CD14-positive monocyte (primary cell): ENCODE measurements at regions not wholly inside any gene's neighbourhood (a gene's known extent, or its start where the extent isn't known, plus 50 kb on each side); places are given as distances from the start of the nearest gene placed in this dataset. TPM values are rescaled to one million over a fixed set of nuclear protein-coding genes. Genes with fewer than 3 reads are reported as not detected.

Source experiments
- DNase-seq, 3 donors: peaks; one replicate each; pipeline ENCODE4 v3.0.0-alpha.2; 2011 to 2022
- H2AFZ ChIP-seq: 2 replicates; pipeline ENCODE4 v1.6.0; 2012; ENCODE audit warnings: mild to moderate bottlenecking, low read depth, low read length, inconsistent platforms; ENCODE audit not compliant: insufficient read depth, poor library complexity, severe bottlenecking
- H3K27ac ChIP-seq, 2 donors: 1 replicate in 1 of 2; 2 replicates in 1 of 2; pipeline ENCODE4 v1.5.1; 2012 to 2013; ENCODE audit warnings: low read length in 2 of 2, control low read depth in 1 of 2, inconsistent platforms in 1 of 2, low read depth in 1 of 2, mild to moderate bottlenecking in 1 of 2
- H3K27me3 ChIP-seq, 2 donors: one replicate each; pipeline versions ENCODE4 v1.6.0 to v1.6.1; 2011 to 2013; ENCODE audit warnings: low read length in 2 of 2; ENCODE audit not compliant: control insufficient read depth in 2 of 2, insufficient read depth in 2 of 2
- H3K36me3 ChIP-seq, 2 donors: replicated peaks in 1 of 2; 1 replicate in 1 of 2; 2 replicates in 1 of 2; pipeline versions ENCODE4 v1.5.1 to v1.6.1; 2012 to 2013; ENCODE audit warnings: low read length in 2 of 2, control low read depth in 1 of 2, inconsistent platforms in 1 of 2, mild to moderate bottlenecking in 1 of 2; ENCODE audit not compliant: insufficient read depth in 2 of 2, control insufficient read depth in 1 of 2
- H3K4me1 ChIP-seq, 2 donors: 1 replicate in 1 of 2; 2 replicates in 1 of 2; pipeline versions ENCODE4 v1.5.1 to v1.6.1; 2012 to 2013; ENCODE audit warnings: low read length in 2 of 2, control low read depth in 1 of 2, inconsistent platforms in 1 of 2, mild to moderate bottlenecking in 1 of 2, moderate library complexity in 1 of 2; ENCODE audit not compliant: insufficient read depth in 2 of 2, control insufficient read depth in 1 of 2
- H3K4me2 ChIP-seq: replicated peaks from 2 replicates; pipeline ENCODE3; 2012; ENCODE audit warnings: low read length, moderate library complexity, mild to moderate bottlenecking; ENCODE audit not compliant: poor library complexity, severe bottlenecking; ENCODE audit errors: extremely low read depth
- H3K4me3 ChIP-seq, 3 experiments: fragments of 200-600 bp in 1 of 3; sonication (generic) in 1 of 3; replicated peaks in 1 of 3; 1 replicate in 2 of 3; 2 replicates in 1 of 3; pipeline ENCODE4 v1.5.1; 2011 to 2013; ENCODE audit warnings: low read length in 3 of 3, mild to moderate bottlenecking in 3 of 3, control low read depth in 2 of 3, low read depth in 2 of 3, inconsistent platforms in 1 of 3, moderate library complexity in 1 of 3
- H3K79me2 ChIP-seq: 2 replicates; pipeline ENCODE4 v1.6.0; 2012; ENCODE audit warnings: mild to moderate bottlenecking, control low read depth, inconsistent platforms, low read length, moderate library complexity; ENCODE audit not compliant: insufficient read depth
- H3K9ac ChIP-seq: 2 replicates; pipeline ENCODE4 v1.6.0; 2017; ENCODE audit warnings: low read length, mild to moderate bottlenecking; ENCODE audit not compliant: insufficient read depth, poor library complexity, severe bottlenecking
- H3K9me3 ChIP-seq, 2 donors: replicated peaks in 1 of 2; 1 replicate in 1 of 2; 2 replicates in 1 of 2; pipeline versions ENCODE4 v1.5.1 to v1.6.1; 2012 to 2013; ENCODE audit warnings: low read length in 2 of 2, control low read depth in 1 of 2; ENCODE audit not compliant: control insufficient read depth in 1 of 2, insufficient read depth in 1 of 2
- H4K20me1 ChIP-seq: 2 replicates; pipeline ENCODE4 v1.6.0; 2012; ENCODE audit warnings: mild to moderate bottlenecking, low read length, control low read depth, moderate library complexity; ENCODE audit not compliant: insufficient read depth
- H3K27ac Mint-ChIP-seq, 7 donors: one replicate each; pipeline ENCODE4 v1.8.0; 2020; ENCODE audit warnings: mild to moderate bottlenecking in 7 of 7, mixed read lengths in 7 of 7, moderate library complexity in 6 of 7, inconsistent platforms in 2 of 7
- H3K27me3 Mint-ChIP-seq, 3 donors: one replicate each; pipeline ENCODE4 v1.8.0; 2021 to 2022; ENCODE audit warnings: low read depth in 3 of 3, mild to moderate bottlenecking in 3 of 3, mixed read lengths in 3 of 3, moderate library complexity in 3 of 3, inconsistent platforms in 1 of 3
- H3K36me3 Mint-ChIP-seq, 2 donors: one replicate each; pipeline ENCODE4 v1.8.0; 2020; ENCODE audit warnings: mixed read lengths in 2 of 2, inconsistent platforms in 1 of 2, mild to moderate bottlenecking in 1 of 2
- H3K4me1 Mint-ChIP-seq: one replicate; pipeline ENCODE4 v1.8.0; 2020; ENCODE audit warnings: mild to moderate bottlenecking, mixed read lengths
- H3K4me3 Mint-ChIP-seq, 2 donors: one replicate each; pipeline ENCODE4 v1.8.0; 2020; ENCODE audit warnings: mild to moderate bottlenecking in 2 of 2, mixed read lengths in 2 of 2, moderate library complexity in 1 of 2
- H3K9me3 Mint-ChIP-seq, 7 donors: one replicate each; pipeline ENCODE4 v1.8.0; 2020 to 2022; ENCODE audit warnings: mixed read lengths in 7 of 7, mild to moderate bottlenecking in 6 of 7, moderate library complexity in 6 of 7, inconsistent platforms in 2 of 7
- CTCF ChIP-seq: fragments of 200-600 bp; IDR thresholded peaks from one replicate; pipeline ENCODE4 v1.8.0; 2022; ENCODE audit warnings: antibody characterized with exemption, mild to moderate bottlenecking
- WGBS: methylation state at CpG from one replicate; pipeline ENCODE4 v1.1.5; 2013; ENCODE audit warnings: missing lambda C conversion rate; ENCODE audit not compliant: insufficient coverage; 5-methylcytosine and 5-hydroxymethylcytosine counted together
- intact Hi-C, 2 donors: fragments of 100-400 bp; cut with micrococcal nuclease; formaldehyde crosslinking; loops; one replicate each; pipeline versions ENCODE4 v1.15.0 to v1.15.1; 2023
- small RNA-seq: library from RNA; depleted of rRNA; stranded (forward); fragments of <200 nt; gene quantifications from one replicate; pipeline ENCODE3, GENCODE V24; 2012; ENCODE audit warnings: low read depth; ENCODE audit not compliant: insufficient read length

GRCh38 chr20:57118107-57118769, 148.2 kb downstream of the BMP7 start:
- Histone ChIP-seq H4K20me1 (no peaks in the 10 kb centered on the region), H3K36me3 (no peaks in the 10 kb centered on the region), H3K4me3 (no peak overlapping the region), H3K9ac (no peak overlapping the region), H3K27ac (no peak overlapping the region), H3K27me3 (no peaks in the 10 kb centered on the region), H3K4me1 (no peaks in the 10 kb centered on the region), H3K9me3 (no peaks in the 10 kb centered on the region), H2AFZ (no peak overlapping the region), H3K4me2 (no peak overlapping the region), H3K79me2 (no peaks in the 10 kb centered on the region)
- Mint-ChIP-seq H3K27me3 (peaks cover 0 to 9% (median 0%) of the 10 kb centered on the region in 3 donors), H3K36me3 (no peaks in the 10 kb centered on the region), H3K9me3 (peaks cover 0 to 4% (median 0%) of the 10 kb centered on the region in 7 donors), H3K4me3 (no peak overlapping the region), H3K4me1 (no peaks in the 10 kb centered on the region), H3K27ac (no peak overlapping the region)
- WGBS = 89% methylated on average over 5 of the region's 21 CpGs
- intact Hi-C loops = no loop called here
- DNase-seq = no peak
- TF ChIP-seq CTCF = no peak

Small RNA genes lying in the stretch of these regions (small RNA-seq; reads per million reads assigned to genes)
- not detected for gene RNU6-929P
